ENCODE measurements at regions not wholly inside any gene's neighbourhood (a gene's known extent, or its start where the extent isn't known, plus 50 kb on each side); places are given as distances from the start of the nearest gene placed in this dataset.

GRCh38 chr7:24005517-24005916, 278.5 kb upstream of the NPY start:
- TF ChIP-seq POLR2AphosphoS5 (IDR thresholded peaks at IDR 0.05; ENCODE audit: low read depth, low read length) (no peak), ZBTB33 (IDR thresholded peaks at IDR 0.05; ENCODE audit: borderline replicate concordance, low read depth) (no peak), YY1 (IDR thresholded peaks at IDR 0.05; ENCODE audit: low read depth) (no peak)

Measured in SK-N-SH (cell line).